ENCODE measurements at regions not wholly inside any gene's neighbourhood (a gene's known extent, or its start where the extent isn't known, plus 50 kb on each side); places are given as distances from the start of the nearest gene placed in this dataset.

GRCh38 chr1:102050556-102050955 is 53.8 kb upstream of the OLFM3 start:
- ATAC-seq, result no peak

- ATAC-seq, result no peak
Measured at GRCh38 chr1:102047724-102048123, 51.0 kb upstream of the OLFM3 start.
